Left ventricle myocardium inferior (tissue), 1 donor: ENCODE measurements at regions not wholly inside any gene's neighbourhood (a gene's known extent, or its start where the extent isn't known, plus 50 kb on each side); places are given as distances from the start of the nearest gene placed in this dataset.

Experiments
- DNase-seq: peaks from one replicate; pipeline ENCODE4 v3.0.0-alpha.2; 2020
- H3K27ac ChIP-seq: fragments of 200-600 bp; replicated peaks from 2 replicates; pipeline ENCODE4 v1.8.0; 2021
- H3K27me3 ChIP-seq: fragments of 200-600 bp; 2 replicates; pipeline ENCODE4 v1.8.0; 2021; ENCODE audit warnings: low read depth
- H3K36me3 ChIP-seq: fragments of 200-600 bp; 2 replicates; pipeline ENCODE4 v1.8.0; 2021
- H3K4me1 ChIP-seq: fragments of 200-600 bp; 2 replicates; pipeline ENCODE4 v1.8.0; 2021
- H3K4me3 ChIP-seq: fragments of 200-600 bp; 2 replicates; pipeline ENCODE4 v1.8.0; 2021; ENCODE audit warnings: mild to moderate bottlenecking, moderate library complexity
- H3K9me3 ChIP-seq: fragments of 200-600 bp; replicated peaks from 2 replicates; pipeline ENCODE4 v1.8.0; 2021
- intact Hi-C: fragments of 100-400 bp; cut with micrococcal nuclease; formaldehyde crosslinking; loops from one replicate; pipeline ENCODE4 v1.11.0; 2022
- TF ChIP-seq, protein P1 (sequence below): fragments of 200-600 bp; IDR thresholded peaks from 2 replicates; pipeline ENCODE4 v1.8.0; 2021; ENCODE audit warnings: antibody characterized with exemption, mild to moderate bottlenecking, borderline replicate concordance
- donor health status: DM: no; HTN: yes; CAD: no; lungs with severe emphysema.

DNA sequence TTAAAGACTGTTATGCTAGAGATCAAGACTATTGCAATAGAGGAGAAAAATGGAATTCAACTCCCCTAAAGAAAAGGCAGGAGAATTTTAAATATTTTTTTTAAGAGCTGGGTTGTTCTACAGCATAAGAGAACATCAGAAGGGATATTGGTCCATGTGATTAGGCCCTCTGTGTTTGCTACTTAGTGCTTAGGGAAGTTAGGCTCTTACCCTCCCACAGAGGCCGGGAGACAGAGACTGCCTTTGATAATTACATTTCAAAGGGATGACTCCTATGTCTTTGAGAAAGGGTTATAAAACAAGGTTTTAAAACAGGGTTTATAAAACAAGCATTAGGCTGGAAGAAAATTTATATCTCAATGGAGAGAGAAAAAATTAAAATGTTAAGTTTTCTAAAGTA lies 1248.1 kb upstream of the PCDH20 start:
- Histone ChIP-seq H3K4me3 (no peak overlapping the region), H3K4me1 (no peaks in the 10 kb centered on the region), H3K36me3 (no peaks in the 10 kb centered on the region), H3K27me3 (no peaks in the 10 kb centered on the region), H3K9me3 (no peaks in the 10 kb centered on the region), H3K27ac (no peak overlapping the region)
- no peak for DNase-seq
- TF ChIP-seq, protein P1, sequence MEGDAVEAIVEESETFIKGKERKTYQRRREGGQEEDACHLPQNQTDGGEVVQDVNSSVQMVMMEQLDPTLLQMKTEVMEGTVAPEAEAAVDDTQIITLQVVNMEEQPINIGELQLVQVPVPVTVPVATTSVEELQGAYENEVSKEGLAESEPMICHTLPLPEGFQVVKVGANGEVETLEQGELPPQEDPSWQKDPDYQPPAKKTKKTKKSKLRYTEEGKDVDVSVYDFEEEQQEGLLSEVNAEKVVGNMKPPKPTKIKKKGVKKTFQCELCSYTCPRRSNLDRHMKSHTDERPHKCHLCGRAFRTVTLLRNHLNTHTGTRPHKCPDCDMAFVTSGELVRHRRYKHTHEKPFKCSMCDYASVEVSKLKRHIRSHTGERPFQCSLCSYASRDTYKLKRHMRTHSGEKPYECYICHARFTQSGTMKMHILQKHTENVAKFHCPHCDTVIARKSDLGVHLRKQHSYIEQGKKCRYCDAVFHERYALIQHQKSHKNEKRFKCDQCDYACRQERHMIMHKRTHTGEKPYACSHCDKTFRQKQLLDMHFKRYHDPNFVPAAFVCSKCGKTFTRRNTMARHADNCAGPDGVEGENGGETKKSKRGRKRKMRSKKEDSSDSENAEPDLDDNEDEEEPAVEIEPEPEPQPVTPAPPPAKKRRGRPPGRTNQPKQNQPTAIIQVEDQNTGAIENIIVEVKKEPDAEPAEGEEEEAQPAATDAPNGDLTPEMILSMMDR: no peak
- intact Hi-C loops: no loop called here

DNA sequence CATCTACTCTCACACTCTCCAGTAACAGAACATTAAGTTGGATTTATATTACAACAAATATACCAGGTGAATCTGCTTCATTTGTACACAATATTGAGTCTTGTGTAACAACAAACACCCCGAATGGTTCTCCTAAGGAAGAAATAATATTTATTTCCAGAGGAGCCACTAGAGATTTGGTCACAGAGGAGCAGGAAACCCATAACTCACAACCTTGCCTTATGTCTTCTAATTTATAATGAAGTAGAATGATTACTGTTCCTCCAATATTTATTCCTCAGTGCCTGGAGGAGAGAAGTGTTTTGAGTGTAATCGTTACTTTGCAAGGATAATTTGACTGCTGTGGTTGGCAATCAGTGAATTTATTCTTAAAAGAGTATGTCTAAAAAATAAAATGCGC lies 1243.7 kb upstream of the PCDH20 start:
- no peaks in the 10 kb centered on the region for H3K4me1 ChIP-seq
- intact Hi-C loops: no loop called here
- no peaks in the 10 kb centered on the region for H3K27me3 ChIP-seq
- H3K4me3 ChIP-seq: no peak overlapping the region
- TF ChIP-seq, protein P1: no peak
- DNase-seq: no peak
- no peaks in the 10 kb centered on the region for H3K36me3 ChIP-seq
- H3K9me3 ChIP-seq: no peaks in the 10 kb centered on the region
- no peak overlapping the region for H3K27ac ChIP-seq

DNA sequence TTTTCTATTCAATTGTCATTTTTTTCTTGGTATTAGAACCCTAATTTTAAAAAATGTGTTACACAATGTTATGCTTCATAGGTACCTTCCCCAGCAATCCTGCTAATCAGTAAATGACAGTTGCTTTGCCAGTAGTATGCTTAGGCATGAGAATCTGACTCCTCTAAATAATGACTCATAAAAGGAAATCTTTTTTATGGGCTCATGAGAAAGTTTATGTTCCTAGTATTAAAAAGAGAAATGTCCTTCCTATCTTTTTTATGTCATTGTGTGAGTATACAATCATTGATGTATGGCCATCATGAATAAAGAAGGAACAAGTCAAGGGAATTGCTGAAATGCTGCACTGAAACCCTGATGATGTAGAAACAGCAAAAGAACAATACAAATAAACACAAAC lies 1237.7 kb upstream of the PCDH20 start:
- TF ChIP-seq, protein P1: no peak
- intact Hi-C loops: no loop called here
- H3K27ac ChIP-seq: no peak overlapping the region
- H3K27me3 ChIP-seq: no peaks in the 10 kb centered on the region
- no peaks in the 10 kb centered on the region for H3K9me3 ChIP-seq
- H3K4me3 ChIP-seq: no peak overlapping the region
- no peak for DNase-seq
- H3K36me3 ChIP-seq: no peaks in the 10 kb centered on the region
- no peaks in the 10 kb centered on the region for H3K4me1 ChIP-seq

DNA sequence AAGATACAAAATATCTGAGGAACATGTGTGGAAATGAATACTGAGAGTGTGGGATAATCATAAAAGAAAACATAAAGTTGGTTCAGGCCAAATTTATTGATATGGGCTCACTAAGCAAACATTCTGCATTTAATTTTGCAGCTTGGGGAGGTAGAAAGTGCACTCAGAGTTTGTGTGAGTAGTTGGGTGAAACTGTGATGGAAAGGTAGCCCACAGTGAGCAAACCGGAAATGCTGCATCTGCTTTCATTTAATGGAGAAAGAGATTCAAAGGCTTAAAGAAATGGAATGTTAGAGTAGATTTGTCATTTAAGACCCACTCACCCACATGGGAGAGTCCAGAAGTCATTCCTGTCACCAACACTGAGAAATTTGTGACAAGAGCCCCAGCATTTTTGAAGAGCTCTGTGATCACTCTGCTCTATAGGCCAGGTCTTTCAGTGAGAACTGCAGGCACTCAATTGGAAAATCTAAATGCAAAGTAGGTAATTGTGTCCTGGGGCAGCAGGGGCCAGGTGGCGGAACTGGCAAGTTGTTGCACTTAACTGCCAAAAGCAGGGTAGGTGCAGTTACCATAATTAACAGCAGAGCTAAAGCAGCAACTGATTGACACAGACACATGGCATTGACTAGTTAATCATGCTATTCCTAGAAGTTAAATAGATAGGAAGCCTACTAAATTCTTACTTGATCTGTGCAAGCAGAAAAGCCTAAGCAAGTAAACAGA lies 1228.3 kb upstream of the PCDH20 start:
- no peak overlapping the region for H3K4me3 ChIP-seq
- no peak overlapping the region for H3K27ac ChIP-seq
- peaks cover 7% of the 10 kb centered on the region for H3K9me3 ChIP-seq
- DNase-seq: no peak
- intact Hi-C loops: no loop called here
- no peaks in the 10 kb centered on the region for H3K27me3 ChIP-seq
- TF ChIP-seq, protein P1: no peak
- no peaks in the 10 kb centered on the region for H3K4me1 ChIP-seq
- H3K36me3 ChIP-seq: no peaks in the 10 kb centered on the region

DNA sequence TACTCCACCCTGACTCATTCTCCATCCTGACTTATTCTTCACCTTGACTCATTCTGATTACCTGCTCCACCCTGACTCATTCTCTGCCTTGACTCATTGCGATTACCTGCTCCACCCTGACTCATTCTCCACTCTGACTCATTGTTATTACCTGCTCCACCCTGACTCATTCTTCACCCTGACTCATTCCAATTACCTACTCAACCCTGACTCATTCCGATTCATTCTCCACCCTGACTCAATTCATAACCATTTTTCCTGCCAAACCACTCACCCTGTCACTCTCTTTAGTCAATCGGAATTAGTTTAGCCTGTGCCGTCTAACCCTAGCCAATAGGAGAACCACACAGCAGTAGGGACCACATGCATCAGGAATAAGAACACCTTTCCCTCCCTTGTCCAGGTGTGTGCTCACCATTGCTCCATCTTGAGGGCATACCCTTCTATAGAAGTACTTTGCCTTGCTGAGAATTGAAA lies 1227.4 kb upstream of the PCDH20 start:
- no peaks in the 10 kb centered on the region for H3K4me1 ChIP-seq
- no peaks in the 10 kb centered on the region for H3K36me3 ChIP-seq
- no peak overlapping the region for H3K4me3 ChIP-seq
- TF ChIP-seq, protein P1: no peak
- no peaks in the 10 kb centered on the region for H3K27me3 ChIP-seq
- intact Hi-C loops: no loop called here
- no peak for DNase-seq
- H3K27ac ChIP-seq: no peak overlapping the region
- peaks cover 7% of the 10 kb centered on the region for H3K9me3 ChIP-seq
